ENCODE measurements at regions not wholly inside any gene's neighbourhood (a gene's known extent, or its start where the extent isn't known, plus 50 kb on each side); places are given as distances from the start of the nearest gene placed in this dataset.

- H3K4me3 ChIP-seq (replicated peaks in 1 of 3): no peak overlapping the region
- no peaks in the 10 kb centered on the region for H3K9me3 ChIP-seq
- H3K27me3 ChIP-seq: no peaks in the 10 kb centered on the region
- DNase-seq: no peak
- WGBS, 2 donors: 89 to 90% methylated on average over 8 of the region's 8 CpGs
- TF ChIP-seq POLR2A (IDR thresholded peaks at IDR 0.05): no peak
- no peak for TF ChIP-seq CTCF (IDR thresholded peaks at IDR 0.05)
- no peak overlapping the region for H3K27ac ChIP-seq
- intact Hi-C loops (cut with DNase I): no loop called here
- no peaks in the 10 kb centered on the region for H3K4me1 ChIP-seq
- H3K36me3 ChIP-seq: no peaks in the 10 kb centered on the region
These were observed 479.0 kb downstream of the SIPA1L2 start for GRCh38 chr1:232150770-232151548.

- intact Hi-C loops (cut with DNase I): no loop called here
- H3K4me3 ChIP-seq (replicated peaks in 1 of 3): no peak overlapping the region
- no peaks in the 10 kb centered on the region for H3K36me3 ChIP-seq
- H3K27ac ChIP-seq: no peak overlapping the region
- TF ChIP-seq CTCF (IDR thresholded peaks at IDR 0.05) (no peak), POLR2A (IDR thresholded peaks at IDR 0.05) (no peak)
- H3K9me3 ChIP-seq: no peaks in the 10 kb centered on the region
- WGBS, 2 donors: 70 to 81% methylated on average over 9 of the region's 9 CpGs
- no peak for DNase-seq
- no peaks in the 10 kb centered on the region for H3K4me1 ChIP-seq
- no peaks in the 10 kb centered on the region for H3K27me3 ChIP-seq
These were observed 480.4 kb downstream of the SIPA1L2 start for GRCh38 chr1:232149287-232150201.

GRCh38 chr1:232147215-232147614 is 482.7 kb downstream of the SIPA1L2 start:
- intact Hi-C loops (cut with DNase I): no loop called here
- 71 to 72% methylated on average over 2 of the region's 2 CpGs for WGBS, 2 donors
- no peak overlapping the region for H3K4me3 ChIP-seq (replicated peaks in 1 of 3)

GRCh38 chr1:232146514-232146913 is 483.4 kb downstream of the SIPA1L2 start:
- Histone ChIP-seq H3K27ac (no peak overlapping the region), H3K4me1 (peaks cover 0 to 18% of the 10 kb centered on the region in 2 donors), H3K36me3 (no peaks in the 10 kb centered on the region), H3K27me3 (no peaks in the 10 kb centered on the region), H3K9me3 (no peaks in the 10 kb centered on the region), H3K4me3 (replicated peaks in 1 of 3) (no peak overlapping the region)
- TF ChIP-seq POLR2A (IDR thresholded peaks at IDR 0.05) (no peak), CTCF (IDR thresholded peaks at IDR 0.05) (no peak)
- intact Hi-C loops (cut with DNase I): no loop called here
- WGBS, 2 donors: 90 to 91% methylated on average over 3 of the region's 3 CpGs
- DNase-seq: no peak

More at GRCh38 chr1:232147215-232147614, 482.7 kb downstream of the SIPA1L2 start:
- H3K9me3 ChIP-seq: no peaks in the 10 kb centered on the region
- peaks cover 0 to 16% of the 10 kb centered on the region in 2 donors for H3K4me1 ChIP-seq
- no peak for DNase-seq
- no peaks in the 10 kb centered on the region for H3K27me3 ChIP-seq
- H3K27ac ChIP-seq: no peak overlapping the region
- H3K36me3 ChIP-seq: no peaks in the 10 kb centered on the region
- TF ChIP-seq CTCF (IDR thresholded peaks at IDR 0.05): no peak
- TF ChIP-seq POLR2A (IDR thresholded peaks at IDR 0.05): no peak

- Histone ChIP-seq H3K9me3 (no peaks in the 10 kb centered on the region), H3K4me1 (peaks cover 0 to 18% of the 10 kb centered on the region in 2 donors), H3K27ac (no peak overlapping the region), H3K27me3 (no peaks in the 10 kb centered on the region), H3K4me3 (replicated peaks in 1 of 3) (no peak overlapping the region), H3K36me3 (no peaks in the 10 kb centered on the region)
- TF ChIP-seq POLR2A (IDR thresholded peaks at IDR 0.05) (no peak), CTCF (IDR thresholded peaks at IDR 0.05) (no peak)
- no peak for DNase-seq
- intact Hi-C loops (cut with DNase I): no loop called here
- 91 to 95% methylated on average over 2 of the region's 2 CpGs for WGBS, 2 donors
These were observed 484.2 kb downstream of the SIPA1L2 start for GRCh38 chr1:232145768-232146167.
